ENCODE measurements at regions not wholly inside any gene's neighbourhood (a gene's known extent, or its start where the extent isn't known, plus 50 kb on each side); places are given as distances from the start of the nearest gene placed in this dataset.
"Not testable (repeated sequence)": the region's sequence is repeated elsewhere in the genome, so short reads cannot be mapped to it uniquely, and the experiment has no call there.

GRCh38 chr2:155513248-155513647 lies 814.8 kb downstream of the KCNJ3 start:
- DNase-seq = no peak

- DNase-seq = no peak
Observed at GRCh38 chr2:155502766-155503165, 804.3 kb downstream of the KCNJ3 start.

- DNase-seq = no peak
Observed at GRCh38 chr2:155498106-155498505, 799.6 kb downstream of the KCNJ3 start.

GRCh38 chr2:155494744-155495143 lies 796.2 kb downstream of the KCNJ3 start:
- no peak for DNase-seq

GRCh38 chr2:155485141-155485842 lies 786.8 kb downstream of the KCNJ3 start:
- DNase-seq = no peak

DNA sequence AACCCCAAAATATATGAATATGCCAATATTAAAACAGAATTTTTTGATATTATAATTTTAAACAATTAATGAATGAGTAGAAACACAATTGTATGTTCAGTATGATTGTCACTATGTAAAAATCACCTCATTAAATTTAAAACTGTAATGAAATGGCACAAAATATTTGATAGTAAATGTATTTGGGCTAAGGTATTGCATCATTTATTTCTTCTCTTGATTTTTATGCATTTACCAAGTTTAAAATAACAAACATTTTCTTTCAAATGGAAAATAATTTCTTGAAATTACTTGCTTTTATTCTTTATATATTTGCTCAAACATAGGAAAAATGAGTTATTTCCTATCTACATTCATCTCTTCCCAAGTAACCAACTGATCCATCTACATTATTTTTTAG lies 782.6 kb downstream of the KCNJ3 start:
- no peak for DNase-seq

GRCh38 chr2:155472018-155472417 lies 773.5 kb downstream of the KCNJ3 start:
- DNase-seq = not testable (repeated sequence)

DNA sequence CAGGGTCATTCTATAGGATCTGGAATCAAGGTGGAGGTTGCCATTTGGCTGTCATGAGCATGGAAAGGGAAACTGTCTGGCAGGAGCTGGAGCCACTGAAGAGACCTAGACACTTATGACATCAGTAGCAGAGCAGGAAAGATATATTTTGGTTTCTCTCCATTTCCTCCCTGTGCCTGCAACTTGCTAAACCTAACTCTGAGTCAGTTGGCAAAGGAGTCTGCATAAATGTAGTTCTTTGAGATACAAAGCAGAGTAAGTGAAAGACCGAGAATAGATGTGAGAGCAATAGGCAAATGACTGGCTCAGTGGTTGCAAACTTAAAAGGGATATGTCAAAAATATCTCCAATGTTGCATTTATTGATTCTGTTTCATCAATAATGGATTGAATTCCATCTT lies 757.7 kb downstream of the KCNJ3 start:
- no peak for DNase-seq

- DNase-seq = no peak
Observed at GRCh38 chr2:155442755-155443372, 744.4 kb downstream of the KCNJ3 start.

DNA sequence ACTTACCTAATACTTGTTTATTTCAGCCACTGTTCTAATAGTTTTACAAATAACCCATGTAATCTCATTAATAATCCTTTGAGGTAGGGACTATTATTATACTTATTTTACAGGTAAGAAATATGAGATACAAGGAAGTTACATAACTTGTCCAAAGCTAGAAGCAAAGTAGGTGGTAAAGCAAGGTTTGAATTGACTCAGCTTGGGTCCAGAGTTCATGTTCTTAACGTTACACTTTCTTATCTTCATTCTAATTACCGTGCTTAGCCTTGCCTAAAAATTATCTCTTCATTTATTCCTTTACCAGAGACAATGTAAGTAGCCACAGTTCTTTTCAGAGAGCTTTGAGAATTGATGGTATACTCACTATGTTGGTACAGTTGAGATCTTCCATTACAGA lies 743.6 kb downstream of the KCNJ3 start:
- no peak for DNase-seq

- no peak for DNase-seq
Observed at GRCh38 chr2:155431004-155431507, 732.6 kb downstream of the KCNJ3 start.

DNA sequence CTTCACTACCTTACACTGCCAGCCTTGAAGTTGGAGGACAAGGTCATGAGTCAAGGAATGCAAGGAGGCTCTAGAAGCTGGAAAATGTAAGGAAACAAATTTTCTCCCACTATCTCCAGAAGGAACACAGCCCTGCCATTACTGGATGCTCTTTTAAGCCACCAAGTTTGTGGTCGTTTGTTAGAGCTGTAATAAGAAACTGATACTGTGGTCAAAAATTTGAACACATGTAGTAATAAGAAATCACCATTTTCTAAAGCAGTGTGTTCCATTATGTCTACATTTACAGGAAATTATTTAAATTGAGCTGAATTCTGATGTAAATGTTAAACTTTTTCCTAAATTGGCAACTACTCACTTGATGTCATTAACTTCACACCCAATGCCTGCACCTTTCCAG lies 729.0 kb downstream of the KCNJ3 start:
- no peak for DNase-seq

GRCh38 chr2:155424518-155424917 lies 726.0 kb downstream of the KCNJ3 start:
- peak; percentile 2 to 37 (median 34) for DNase-seq

DNA sequence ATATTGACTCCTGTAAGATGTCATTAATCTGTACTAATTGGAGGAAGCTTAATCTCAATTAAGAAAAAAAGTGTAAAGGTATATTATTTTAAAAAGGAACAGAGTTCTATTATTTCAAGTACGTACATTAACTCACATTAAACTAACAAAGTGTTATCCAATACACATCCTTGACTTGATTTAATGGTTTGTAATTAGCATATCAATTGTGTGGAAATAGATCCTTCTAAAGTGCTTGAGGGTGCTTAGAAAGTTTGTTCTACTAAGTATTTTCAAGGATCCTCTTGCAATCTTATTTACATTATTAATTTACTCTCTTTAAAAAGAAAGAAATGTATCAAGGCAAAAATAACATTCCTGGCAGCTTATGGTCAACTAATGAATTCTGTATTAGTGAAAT lies 720.3 kb downstream of the KCNJ3 start:
- no peak for DNase-seq

GRCh38 chr2:155412598-155412997 lies 714.1 kb downstream of the KCNJ3 start:
- DNase-seq = peak in 1 of 3 donors; percentile 2

GRCh38 chr2:155404433-155405002 lies 706.0 kb downstream of the KCNJ3 start:
- DNase-seq = no peak

DNA sequence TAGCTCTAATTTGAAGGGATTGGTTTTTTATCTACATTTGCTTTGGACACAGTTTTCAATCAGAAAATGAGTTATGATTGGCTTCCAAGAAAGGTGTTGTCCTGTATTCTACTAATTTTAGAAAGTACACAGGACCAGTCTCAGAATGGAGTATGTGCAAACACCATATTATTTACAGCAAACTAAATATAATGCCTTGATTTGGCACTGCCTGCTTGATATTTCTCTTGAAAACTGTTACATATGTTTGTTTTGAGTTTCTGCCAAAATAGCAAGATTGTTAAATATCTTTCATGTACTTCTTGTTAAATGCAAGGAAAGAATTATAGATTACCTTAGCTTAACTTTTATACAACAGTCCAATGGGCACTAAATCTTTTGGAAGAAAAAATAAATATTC lies 694.9 kb downstream of the KCNJ3 start:
- no peak for DNase-seq

GRCh38 chr2:155391613-155392130 lies 693.2 kb downstream of the KCNJ3 start:
- no peak for DNase-seq

DNA sequence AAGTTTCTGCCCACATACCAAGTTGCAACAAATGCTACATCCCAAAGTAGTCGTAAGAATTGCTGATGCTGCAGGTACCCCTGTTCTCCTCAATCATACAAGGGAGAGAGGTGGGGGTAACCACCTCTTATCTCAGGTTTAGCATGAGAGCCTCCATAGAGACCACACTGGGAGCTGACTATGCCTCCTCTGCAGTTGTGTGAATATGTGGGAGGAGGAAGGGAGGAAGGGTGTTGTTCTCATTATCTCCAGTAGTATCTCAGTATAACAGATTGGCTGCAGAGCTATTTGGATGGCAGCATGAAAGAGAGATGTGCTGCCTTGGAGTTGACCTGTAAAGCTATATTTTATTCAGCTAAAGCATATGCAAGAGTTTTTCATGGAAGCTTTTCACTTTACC lies 690.7 kb downstream of the KCNJ3 start:
- DNase-seq = no peak

GRCh38 chr2:155384555-155385123 lies 686.1 kb downstream of the KCNJ3 start:
- no peak for DNase-seq

DNA sequence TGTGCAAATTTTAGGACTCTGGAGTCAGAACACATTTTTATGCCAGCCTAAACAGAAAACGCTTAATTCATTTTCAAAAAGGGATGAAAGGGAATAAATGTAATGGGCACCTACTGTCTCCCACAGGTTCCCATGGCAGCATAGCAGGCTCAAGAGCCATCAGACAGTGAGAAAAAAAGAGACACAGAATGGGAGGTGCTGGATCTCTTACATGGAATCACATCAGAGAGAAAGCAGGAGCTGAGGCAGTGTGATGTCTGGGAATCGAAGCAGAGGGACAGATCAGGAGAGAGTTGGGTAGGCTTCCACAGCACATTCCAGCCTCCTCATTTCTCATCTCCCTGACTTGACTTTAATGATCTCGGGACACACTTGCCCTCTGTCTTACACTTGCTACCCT lies 684.3 kb downstream of the KCNJ3 start:
- no peak for DNase-seq

- DNase-seq = no peak
Observed at GRCh38 chr2:155381436-155381835, 682.9 kb downstream of the KCNJ3 start.

GRCh38 chr2:155379494-155379893 lies 681.0 kb downstream of the KCNJ3 start:
- DNase-seq = no peak
